Activated CD4-positive, alpha-beta memory T cell treated with anti-CD3 and anti-CD28 coated beads, Interleukin-2, amount 10 ng/mL, durations not matched to agents 7 days and 5 days (primary cell): ENCODE measurements at regions not wholly inside any gene's neighbourhood (a gene's known extent, or its start where the extent isn't known, plus 50 kb on each side); places are given as distances from the start of the nearest gene placed in this dataset.

Experiments
- CTCF ChIA-PET: fragments of 350-600 bp; sonication (Branson Sonifier 250); formaldehyde crosslinking; loops from one replicate; lab custom pipeline; 2021; ENCODE audit warnings: antibody characterized with exemption, inconsistent platforms; lab: Charles Lee
- POLR2A ChIA-PET: fragments of 350-600 bp; sonication (Branson Sonifier 250); formaldehyde crosslinking; loops from one replicate; lab custom pipeline; 2021; ENCODE audit warnings: antibody characterized with exemption; lab: Charles Lee
- DNase-seq: peaks from one replicate; pipeline ENCODE4 v3.0.0-alpha.2; 2020
- H3K27ac Mint-ChIP-seq: one replicate; pipeline ENCODE4 v1.8.0; 2021; ENCODE audit warnings: mild to moderate bottlenecking, mixed read lengths
- H3K27me3 Mint-ChIP-seq: one replicate; pipeline ENCODE4 v1.8.0; 2021; ENCODE audit warnings: mixed read lengths
- H3K36me3 Mint-ChIP-seq: one replicate; pipeline ENCODE4 v1.8.0; 2021; ENCODE audit warnings: low read depth, mixed read lengths
- H3K4me1 Mint-ChIP-seq: one replicate; pipeline ENCODE4 v1.8.0; 2021; ENCODE audit warnings: mixed read lengths
- H3K4me3 Mint-ChIP-seq: one replicate; pipeline ENCODE4 v1.8.0; 2021; ENCODE audit warnings: mild to moderate bottlenecking, mixed read lengths
- H3K9me3 Mint-ChIP-seq: one replicate; pipeline ENCODE4 v1.8.0; 2021; ENCODE audit warnings: mixed read lengths

DNA sequence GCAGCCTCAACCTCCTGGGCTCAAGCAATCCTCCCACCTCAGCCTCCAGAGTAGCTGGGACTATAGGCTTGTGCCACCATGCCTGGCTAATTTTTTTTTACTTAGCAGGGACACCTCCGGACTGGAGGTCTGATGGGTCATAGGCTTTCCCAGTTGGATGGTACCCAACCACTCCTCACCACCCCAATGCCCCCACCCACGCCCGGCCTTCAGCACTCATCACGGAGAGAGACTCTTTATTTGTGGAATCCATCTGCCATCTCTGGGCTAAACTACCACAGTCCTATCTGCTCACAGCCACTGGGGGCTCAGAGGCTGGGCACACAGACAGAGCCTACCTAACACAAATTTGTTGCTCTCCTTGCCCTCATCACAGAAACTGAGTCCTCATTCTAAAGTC is 58.3 kb upstream of the STXBP1 start:
- Mint-ChIP-seq H3K27me3 (no peaks in the 10 kb centered on the region), H3K27ac (peak overlapping the region; percentile 48)
- POLR2A ChIA-PET, result interaction anchor here (0.7 to 6.9 kb wide), 6 partner anchors 11 to 155 kb away, joined by 3 to 65 read pairs (median 4); no protein-coding TSS in a partner anchor

DNA sequence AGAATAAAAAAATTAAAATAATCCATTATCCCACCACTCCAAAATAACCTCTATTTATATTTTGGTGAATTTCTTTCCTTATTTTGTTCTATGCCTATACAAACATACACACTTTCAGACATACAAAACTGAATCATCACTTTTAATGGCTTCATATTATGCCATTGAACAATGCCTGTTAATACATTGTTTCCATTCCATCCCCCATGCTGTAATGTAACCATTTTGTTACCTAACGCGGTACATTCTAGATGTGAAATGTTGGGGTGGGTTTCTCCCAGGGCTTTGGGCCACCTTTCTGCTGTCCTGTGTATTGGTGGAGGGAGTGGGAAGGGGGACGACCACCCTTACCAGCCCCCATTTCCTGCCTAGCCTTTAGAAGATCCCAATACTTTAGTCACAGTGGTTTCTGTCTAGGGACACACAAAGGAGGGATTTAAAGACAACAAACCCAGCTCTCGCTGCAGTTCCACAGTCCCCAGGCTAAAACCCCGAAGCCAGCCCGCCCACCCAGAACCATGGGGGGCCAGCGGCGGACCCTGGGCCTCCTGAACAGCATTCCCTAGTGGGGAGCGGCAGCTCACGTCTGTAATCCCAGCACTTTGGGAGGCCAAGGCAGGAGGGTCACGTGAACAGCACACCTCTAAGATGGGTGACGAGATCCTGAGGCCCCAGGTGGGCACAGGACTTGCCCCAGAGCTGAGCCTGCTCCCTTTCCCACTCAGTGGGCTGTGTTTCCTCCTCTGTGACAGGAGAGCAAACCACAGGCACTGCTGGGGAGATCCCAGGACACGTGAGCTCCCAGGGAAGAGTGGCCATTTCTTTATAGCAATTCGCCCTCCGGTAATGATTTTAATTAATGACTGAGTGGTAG is 56.9 kb upstream of the STXBP1 start:
- H3K4me1 Mint-ChIP-seq, result peaks cover 82% of the 10 kb centered on the region
- POLR2A ChIA-PET, result interaction anchor here (1.1 to 6.9 kb wide), 11 partner anchors 10 to 512 kb away, joined by 3 to 65 read pairs (median 7); partner anchors contain the start of genes NAIF1, PTRH1, SLC25A25 and TOR2A

More for the DNA sequence above, 58.3 kb upstream of the STXBP1 start:
- H3K36me3 Mint-ChIP-seq, result peaks cover 49% of the 10 kb centered on the region
- no peak for DNase-seq
- H3K4me1 Mint-ChIP-seq, result peaks cover 77% of the 10 kb centered on the region
- CTCF ChIA-PET, result interaction anchor here (4.4 kb wide), 1 partner anchor 28 kb away, joined by 21 read pairs; no protein-coding TSS in a partner anchor
- H3K4me3 Mint-ChIP-seq, result no peak overlapping the region
- no peaks in the 10 kb centered on the region for H3K9me3 Mint-ChIP-seq

DNA sequence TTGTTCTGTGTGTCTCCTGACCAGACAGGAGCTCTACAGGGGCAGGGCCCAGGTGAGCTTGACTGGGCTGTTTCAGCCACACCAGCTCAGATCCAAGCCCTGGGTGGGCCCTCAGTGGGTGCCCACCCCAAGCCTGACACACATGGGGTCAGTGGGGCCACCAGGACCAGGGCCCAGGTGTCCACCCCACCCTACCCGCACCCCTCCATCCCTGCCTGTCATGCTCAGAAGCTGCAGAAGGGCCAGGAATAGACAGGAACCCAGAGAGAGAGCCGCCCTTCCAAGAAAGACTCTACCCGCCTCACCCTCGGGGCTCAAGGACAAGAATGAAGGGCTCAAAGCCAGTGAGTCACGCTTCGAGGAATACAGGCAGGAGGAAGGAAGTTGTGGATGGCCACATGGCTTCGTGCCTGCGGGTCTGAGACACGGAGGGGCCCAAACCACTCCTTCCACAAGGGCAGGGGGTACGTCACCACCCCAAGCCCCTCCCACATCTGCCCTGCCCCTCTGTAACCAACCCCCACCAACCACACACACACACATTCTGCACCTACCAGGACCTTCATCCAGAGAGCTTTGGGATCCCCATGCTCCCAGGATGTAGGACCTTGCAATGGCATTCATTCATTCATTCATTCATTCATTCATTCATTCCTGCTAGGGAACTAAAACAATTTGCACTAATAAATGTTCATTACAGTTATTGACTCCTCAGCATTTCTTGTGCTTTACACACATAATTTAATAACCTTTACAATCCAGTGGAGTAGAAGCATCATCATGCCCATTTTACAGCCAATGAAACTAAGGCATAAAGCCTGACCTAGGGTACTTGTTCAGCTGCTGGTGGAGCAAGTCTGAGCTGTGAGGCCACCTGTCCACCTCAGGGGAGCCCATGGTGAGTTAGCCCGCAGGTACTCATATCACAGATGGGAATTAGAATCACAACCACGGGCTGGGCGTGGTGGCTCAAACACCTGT is 55.9 kb upstream of the STXBP1 start:
- H3K27me3 Mint-ChIP-seq, result no peaks in the 10 kb centered on the region
- ChIA-PET POLR2A (interaction anchor here (0.8 to 6.9 kb wide), 17 partner anchors 10 to 511 kb away, joined by 3 to 65 read pairs (median 4); partner anchors contain the start of genes NAIF1, PTRH1, SLC25A25 and STXBP1), CTCF (interaction anchor here (0.6 to 4.4 kb wide), 13 partner anchors 9 to 314 kb away, joined by 3 to 21 read pairs (median 4); partner anchors contain the start of gene TOR2A)
- H3K27ac Mint-ChIP-seq, result peak overlapping the region; percentile 81
- H3K36me3 Mint-ChIP-seq, result peaks cover 58% of the 10 kb centered on the region
- peak overlapping the region; percentile 67 for H3K4me3 Mint-ChIP-seq
- DNase-seq, result peak; percentile 91
- peaks cover 89% of the 10 kb centered on the region for H3K4me1 Mint-ChIP-seq
- no peaks in the 10 kb centered on the region for H3K9me3 Mint-ChIP-seq

More for the DNA sequence above, 56.9 kb upstream of the STXBP1 start:
- no peaks in the 10 kb centered on the region for H3K27me3 Mint-ChIP-seq
- peaks cover 51% of the 10 kb centered on the region for H3K36me3 Mint-ChIP-seq
- H3K27ac Mint-ChIP-seq, result peak overlapping the region; percentile 81
- H3K9me3 Mint-ChIP-seq, result no peaks in the 10 kb centered on the region
- peak overlapping the region; percentile 67 for H3K4me3 Mint-ChIP-seq
- CTCF ChIA-PET, result interaction anchor here (0.6 to 4.4 kb wide), 11 partner anchors 10 to 180 kb away, joined by 3 to 21 read pairs (median 5); partner anchors contain the start of gene TOR2A
- no peak for DNase-seq

DNA sequence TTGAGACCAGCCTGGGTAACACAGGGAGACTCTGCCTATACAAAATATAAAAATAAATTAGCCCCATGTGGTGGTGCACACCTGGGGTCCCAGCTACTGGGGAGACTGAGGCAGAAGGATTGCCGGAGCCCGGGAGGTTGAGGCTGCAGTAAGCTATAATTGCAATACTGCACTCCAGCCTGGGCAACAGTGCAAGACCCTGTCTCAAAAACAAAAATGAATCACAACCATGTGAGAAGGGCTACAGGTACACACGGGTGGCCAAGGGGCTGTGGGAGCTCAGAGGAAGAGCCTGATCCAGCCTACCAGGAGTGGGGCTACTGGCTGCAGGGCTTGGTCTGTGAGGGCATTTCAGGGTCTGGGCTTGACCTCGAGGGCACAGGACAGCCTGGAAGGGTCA is 55.2 kb upstream of the STXBP1 start:
- POLR2A ChIA-PET, result interaction anchor here (1.0 to 6.9 kb wide), 14 partner anchors 10 to 178 kb away, joined by 3 to 65 read pairs (median 6); partner anchors contain the start of genes PTRH1, STXBP1, TOR2A and TTC16
- no peaks in the 10 kb centered on the region for H3K27me3 Mint-ChIP-seq
- no peaks in the 10 kb centered on the region for H3K9me3 Mint-ChIP-seq

DNA sequence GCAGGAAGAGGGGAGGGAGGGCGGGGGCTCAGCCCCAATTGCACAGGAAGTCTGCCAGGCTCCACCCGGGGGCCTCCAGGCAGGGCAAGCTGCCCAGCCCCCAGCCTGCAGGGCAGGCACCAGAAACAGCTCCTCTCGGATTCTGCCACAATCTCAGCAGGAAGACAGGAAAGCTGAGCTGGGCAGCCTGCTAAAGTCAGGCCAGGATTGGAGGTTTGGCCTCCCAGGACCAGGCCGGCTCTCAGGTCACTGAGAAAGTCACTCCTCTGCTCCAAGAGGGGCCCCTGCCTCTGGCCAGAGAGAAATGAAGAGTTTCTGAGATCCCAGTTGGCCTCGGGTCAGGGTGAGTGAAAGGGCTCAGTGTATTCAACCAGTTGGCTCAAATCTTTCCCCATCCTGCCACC is 54.6 kb upstream of the STXBP1 start:
- Mint-ChIP-seq H3K4me1 (peaks cover 96% of the 10 kb centered on the region), H3K27ac (peak overlapping the region; percentile 81), H3K9me3 (no peaks in the 10 kb centered on the region), H3K4me3 (peak overlapping the region; percentile 67), H3K27me3 (no peaks in the 10 kb centered on the region), H3K36me3 (peaks cover 68% of the 10 kb centered on the region)
- CTCF ChIA-PET, result interaction anchor here (1.0 to 4.4 kb wide), 4 partner anchors 13 to 32 kb away, joined by 3 to 21 read pairs (median 6); no protein-coding TSS in a partner anchor
- peak; percentile 48 for DNase-seq
- POLR2A ChIA-PET, result interaction anchor here (1.1 to 6.9 kb wide), 11 partner anchors 9 to 184 kb away, joined by 3 to 65 read pairs (median 5); partner anchors contain the start of gene STXBP1

More for the DNA sequence above, 55.2 kb upstream of the STXBP1 start:
- peak overlapping the region; percentile 81 for H3K27ac Mint-ChIP-seq
- DNase-seq, result peak; percentile 18
- CTCF ChIA-PET, result interaction anchor here (0.6 to 4.4 kb wide), 6 partner anchors 22 to 313 kb away, joined by 3 to 21 read pairs (median 5); partner anchors contain the start of gene TOR2A
- peaks cover 92% of the 10 kb centered on the region for H3K4me1 Mint-ChIP-seq
- H3K4me3 Mint-ChIP-seq, result peak overlapping the region; percentile 67
- peaks cover 65% of the 10 kb centered on the region for H3K36me3 Mint-ChIP-seq

DNA sequence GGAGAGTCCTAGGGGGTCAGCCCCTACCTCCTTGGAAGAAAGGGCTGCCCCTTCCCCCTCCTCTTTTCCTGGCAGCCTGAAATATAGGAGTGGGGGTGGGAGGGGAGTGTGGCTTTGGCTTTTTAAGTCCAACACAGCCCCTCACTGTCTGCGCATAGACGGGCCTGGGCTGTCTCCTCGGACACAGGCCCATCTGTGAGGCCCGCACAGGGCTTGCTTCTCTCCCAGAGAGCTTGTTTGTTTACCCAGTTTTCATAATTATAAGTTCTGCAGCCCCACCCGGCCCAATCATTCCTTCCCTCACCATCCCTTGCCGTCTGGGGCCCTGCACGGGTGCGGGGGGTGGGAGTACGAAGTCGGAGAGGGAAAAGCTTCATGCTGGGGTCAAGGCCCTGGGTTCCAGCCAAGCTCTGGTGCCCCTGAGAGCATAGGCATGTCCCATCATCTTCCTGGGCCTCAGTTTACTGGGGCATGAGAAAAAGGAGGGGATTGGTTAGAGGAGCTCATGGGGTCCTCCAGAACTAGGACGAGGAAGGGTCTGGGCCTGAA is 54.0 kb upstream of the STXBP1 start:
- ChIA-PET CTCF (interaction anchor here (0.8 to 4.4 kb wide), 6 partner anchors 12 to 177 kb away, joined by 3 to 21 read pairs (median 5); partner anchors contain the start of gene TOR2A), POLR2A (interaction anchor here (0.6 to 6.9 kb wide), 9 partner anchors 9 to 184 kb away, joined by 3 to 65 read pairs (median 4); partner anchors contain the start of genes LRSAM1 and RPL12)
- DNase-seq, result no peak
- H3K9me3 Mint-ChIP-seq, result no peaks in the 10 kb centered on the region
- H3K27me3 Mint-ChIP-seq, result no peaks in the 10 kb centered on the region
- peaks cover 70% of the 10 kb centered on the region for H3K36me3 Mint-ChIP-seq
- peak overlapping the region; percentile 81 for H3K27ac Mint-ChIP-seq
- peaks cover 98% of the 10 kb centered on the region for H3K4me1 Mint-ChIP-seq
- H3K4me3 Mint-ChIP-seq, result peak overlapping the region; percentile 67

DNA sequence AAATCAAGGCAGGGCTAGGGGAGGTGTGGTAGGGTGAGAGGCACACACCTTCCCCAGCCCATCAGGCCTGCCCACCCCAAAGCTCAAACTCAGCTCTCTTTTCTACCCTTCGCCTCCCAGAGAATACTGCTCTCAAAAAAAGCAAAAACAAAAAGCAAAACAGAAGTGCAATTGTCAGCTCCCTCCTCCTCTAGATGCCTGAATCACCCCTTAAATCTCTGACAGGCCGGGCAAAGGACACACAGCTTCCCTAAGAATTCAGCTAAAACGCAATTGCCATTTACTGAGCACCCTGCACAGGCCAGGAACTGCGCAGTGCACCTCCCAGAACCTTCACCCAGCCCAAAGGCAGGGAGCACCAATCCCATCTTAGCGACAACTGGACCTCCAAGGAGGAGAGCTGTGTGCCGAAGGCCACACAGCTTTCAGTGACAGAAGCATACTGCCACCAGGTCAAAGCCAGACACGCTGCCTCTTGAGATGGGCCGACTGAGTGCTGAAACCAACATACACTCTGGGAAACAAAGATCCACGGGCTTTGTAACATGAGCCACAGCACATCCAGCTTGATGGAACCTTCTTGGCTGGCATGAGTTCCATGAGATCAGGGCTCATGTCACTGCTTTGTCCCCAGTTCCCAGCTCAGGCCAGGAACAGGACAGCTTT is 53.4 kb upstream of the STXBP1 start:
- POLR2A ChIA-PET, result interaction anchor here (0.6 to 6.9 kb wide), 10 partner anchors 8 to 183 kb away, joined by 3 to 65 read pairs (median 4); partner anchors contain the start of genes LRSAM1 and RPL12
- Mint-ChIP-seq H3K9me3 (no peaks in the 10 kb centered on the region), H3K4me1 (peaks cover 98% of the 10 kb centered on the region), H3K27me3 (no peaks in the 10 kb centered on the region), H3K27ac (peak overlapping the region; percentile 81), H3K36me3 (peaks cover 71% of the 10 kb centered on the region), H3K4me3 (peak overlapping the region; percentile 67)
- no peak for DNase-seq
- CTCF ChIA-PET, result interaction anchor here (0.8 to 2.2 kb wide), 5 partner anchors 12 to 176 kb away, joined by 3 to 10 read pairs (median 5); partner anchors contain the start of gene TOR2A

DNA sequence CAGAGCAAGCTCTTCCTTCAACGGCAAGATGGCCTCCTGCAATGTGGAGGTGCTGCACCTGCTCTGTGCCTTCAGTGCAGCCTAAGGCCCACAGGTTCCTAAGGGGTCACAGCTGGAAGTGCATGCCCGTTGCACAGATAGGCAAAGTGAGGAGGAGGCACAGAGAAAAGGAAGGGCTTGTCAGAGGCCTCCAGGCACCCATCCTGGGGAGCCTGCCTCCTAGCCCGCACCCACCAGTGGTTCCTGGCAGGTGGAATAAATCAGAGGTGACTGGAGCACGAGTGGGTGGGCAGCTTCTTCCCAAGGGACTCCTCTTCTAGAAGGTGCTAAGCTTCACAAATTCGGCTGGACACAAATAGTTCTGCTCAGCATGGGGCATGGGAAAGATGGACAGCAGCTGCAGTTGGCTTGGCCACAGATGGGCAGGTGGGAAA is 52.8 kb upstream of the STXBP1 start:
- H3K4me1 Mint-ChIP-seq, result peaks cover 94% of the 10 kb centered on the region
- H3K9me3 Mint-ChIP-seq, result no peaks in the 10 kb centered on the region
- no peak for DNase-seq
- ChIA-PET CTCF (interaction anchor here (1.0 to 1.8 kb wide), 2 partner anchors 33 to 175 kb away, joined by 5 read pairs; partner anchors contain the start of gene TOR2A), POLR2A (interaction anchor here (1.2 to 4.8 kb wide), 3 partner anchors 7 to 49 kb away, joined by 3 to 60 read pairs (median 59); a partner anchor contains a TSS)
- peak overlapping the region; percentile 81 for H3K27ac Mint-ChIP-seq
- peak overlapping the region; percentile 67 for H3K4me3 Mint-ChIP-seq
- peaks cover 68% of the 10 kb centered on the region for H3K36me3 Mint-ChIP-seq
- H3K27me3 Mint-ChIP-seq, result no peaks in the 10 kb centered on the region

DNA sequence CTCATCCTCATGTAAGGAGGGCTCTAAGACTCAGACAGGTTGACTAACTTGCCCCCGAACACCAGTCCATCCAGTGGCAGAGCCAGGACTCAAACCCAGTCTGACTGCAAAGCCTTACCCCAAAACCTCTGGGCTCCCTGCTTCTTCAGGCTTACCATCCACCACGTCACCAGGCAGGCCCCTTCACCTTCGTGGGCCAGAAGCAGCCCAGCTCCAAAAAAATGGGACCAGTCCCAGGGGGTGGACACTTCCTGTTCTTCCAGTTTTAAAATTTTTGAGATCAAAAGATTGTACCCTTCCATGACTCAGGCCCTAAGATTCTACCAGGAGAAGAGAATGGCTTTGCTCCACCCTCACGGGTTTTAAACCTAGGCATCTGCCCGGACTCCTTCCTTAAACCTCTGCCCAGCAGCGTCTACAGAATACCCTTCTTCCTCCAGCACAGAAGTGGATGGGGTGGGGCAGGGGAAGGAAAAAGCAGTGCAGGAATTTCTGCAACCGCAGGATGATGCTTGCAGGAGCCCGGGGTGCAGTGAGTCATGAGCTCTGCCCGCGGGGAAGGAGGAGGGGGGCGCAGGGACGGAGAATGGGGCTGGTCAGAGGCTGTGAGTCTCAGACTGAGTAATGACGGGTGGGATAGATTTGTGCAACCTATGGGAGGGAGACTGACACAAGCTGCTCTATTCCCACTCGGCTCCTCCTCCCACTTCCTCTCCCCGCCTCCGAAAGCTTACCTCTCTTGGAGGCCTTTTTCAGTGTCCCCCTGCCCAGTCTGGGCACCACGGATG is 50.4 kb upstream of the STXBP1 start:
- Mint-ChIP-seq H3K4me3 (peak overlapping the region; percentile 0), H3K36me3 (peaks cover 75% of the 10 kb centered on the region), H3K27me3 (no peaks in the 10 kb centered on the region), H3K27ac (peak overlapping the region; percentile 46), H3K9me3 (no peaks in the 10 kb centered on the region), H3K4me1 (peaks cover 89% of the 10 kb centered on the region)
- DNase-seq, result peak; percentile 20
- ChIA-PET POLR2A (interaction anchor here (1.3 to 2.4 kb wide), 2 partner anchors 8 to 18 kb away, joined by 3 to 8 read pairs; no protein-coding TSS in a partner anchor), CTCF (no interaction called here)
